HEK293 (cell line): ENCODE measurements at regions not wholly inside any gene's neighbourhood (a gene's known extent, or its start where the extent isn't known, plus 50 kb on each side); places are given as distances from the start of the nearest gene placed in this dataset.

Source experiments
- CTCF ChIA-PET: fragments of 350-600 bp; formaldehyde crosslinking; extraction: SDS; loops from one replicate; lab custom pipeline; 2021; ENCODE audit warnings: antibody characterized with exemption; lab: Yijun Ruan, JAX
- POLR2A ChIA-PET: fragments of 300-600 bp; formaldehyde crosslinking; extraction: SDS; loops from one replicate; lab custom pipeline; 2020; ENCODE audit warnings: antibody characterized with exemption, inconsistent platforms; lab: Yijun Ruan, JAX
- H3K27ac ChIP-seq: fragments of 200-500 bp; sonication (Bioruptor generic); 2 replicates; pipeline ENCODE4 v1.5.1; 2014; ENCODE audit warnings: low read depth, low read length, control low read depth, inconsistent platforms; ENCODE audit errors: extremely low read depth
- H3K36me3 ChIP-seq, 2 experiments: fragments of 200-500 bp in 1 of 2; sonication (Bioruptor generic) in 1 of 2; 1 replicate in 1 of 2; 2 replicates in 1 of 2; pipeline ENCODE4 v1.5.1; 2014 to 2017; ENCODE audit warnings: inconsistent platforms in 2 of 2, low read length in 2 of 2; ENCODE audit not compliant: control insufficient read depth in 2 of 2, insufficient read depth in 1 of 2
- H3K4me1 ChIP-seq: fragments of 200-500 bp; sonication (Bioruptor generic); 2 replicates; pipeline ENCODE4 v1.5.1; 2014; ENCODE audit warnings: mild to moderate bottlenecking, low read length, inconsistent platforms; ENCODE audit not compliant: control insufficient read depth, insufficient read depth
- H3K4me3 ChIP-seq: 2 replicates; pipeline ENCODE4 v1.5.1; 2011; ENCODE audit warnings: low read depth, mild to moderate bottlenecking, control low read depth, low read length, moderate library complexity
- H3K9me3 ChIP-seq: fragments of 200-500 bp; sonication (Bioruptor generic); 2 replicates; pipeline ENCODE4 v1.5.1; 2014; ENCODE audit warnings: low read depth, low read length, inconsistent platforms; ENCODE audit not compliant: control insufficient read depth, insufficient read depth
- SP2 ChIP-seq: fragments of 450-650 bp; formaldehyde crosslinking; IDR thresholded peaks from 2 replicates; pipeline ENCODE4 v1.5.1; 2016; ENCODE audit warnings: missing biosample characterization, missing genetic modification characterization
- SP7 ChIP-seq: fragments of 450-650 bp; formaldehyde crosslinking; IDR thresholded peaks from 2 replicates; pipeline ENCODE4 v1.5.1; 2016; ENCODE audit warnings: missing biosample characterization, missing genetic modification characterization
- ZEB2 ChIP-seq: fragments of 450-650 bp; formaldehyde crosslinking; IDR thresholded peaks from 2 replicates; pipeline ENCODE4 v1.5.1; 2016; ENCODE audit warnings: missing biosample characterization, missing genetic modification characterization
- ZFHX2 ChIP-seq: fragments of 450-650 bp; formaldehyde crosslinking; conservative IDR thresholded peaks from 2 replicates; pipeline ENCODE4 v1.5.1; 2016; ENCODE audit warnings: missing biosample characterization, missing genetic modification characterization
- ZNF138 ChIP-seq: fragments of 450-650 bp; formaldehyde crosslinking; IDR thresholded peaks from 2 replicates; pipeline ENCODE4 v1.5.1; 2016; ENCODE audit warnings: missing biosample characterization, missing genetic modification characterization, borderline replicate concordance
- ZNF157 ChIP-seq: fragments of 450-650 bp; formaldehyde crosslinking; IDR thresholded peaks from 2 replicates; pipeline ENCODE4 v1.5.1; 2016; ENCODE audit warnings: missing biosample characterization, missing genetic modification characterization
- ZNF169 ChIP-seq: fragments of 450-650 bp; formaldehyde crosslinking; IDR thresholded peaks from 2 replicates; pipeline ENCODE4 v1.5.1; 2016; ENCODE audit warnings: missing biosample characterization, missing genetic modification characterization
- ZNF19 ChIP-seq: fragments of 450-650 bp; formaldehyde crosslinking; IDR thresholded peaks from 2 replicates; pipeline ENCODE4; 2016; ENCODE audit warnings: missing biosample characterization, missing genetic modification characterization, low read depth
- ZNF292 ChIP-seq: fragments of 450-650 bp; formaldehyde crosslinking; IDR thresholded peaks from 2 replicates; pipeline ENCODE4 v1.5.1; 2016; ENCODE audit warnings: low read depth, missing biosample characterization, missing genetic modification characterization, borderline replicate concordance
- ZNF341 ChIP-seq: fragments of 450-650 bp; formaldehyde crosslinking; IDR thresholded peaks from 2 replicates; pipeline ENCODE4; 2016; ENCODE audit warnings: low read depth, missing biosample characterization, missing genetic modification characterization
- ZNF394 ChIP-seq: fragments of 450-650 bp; formaldehyde crosslinking; IDR thresholded peaks from 2 replicates; pipeline ENCODE4 v1.5.1; 2016; ENCODE audit warnings: missing biosample characterization, missing genetic modification characterization, mild to moderate bottlenecking, moderate library complexity, borderline replicate concordance
- ZNF473 ChIP-seq: fragments of 450-650 bp; formaldehyde crosslinking; IDR thresholded peaks from 2 replicates; pipeline ENCODE4 v1.5.1; 2017; ENCODE audit warnings: missing biosample characterization, missing genetic modification characterization
- ZNF555 ChIP-seq: fragments of 450-650 bp; formaldehyde crosslinking; conservative IDR thresholded peaks from 2 replicates; pipeline ENCODE4 v1.5.1; 2017; ENCODE audit warnings: missing biosample characterization, mild to moderate bottlenecking, missing genetic modification characterization, inconsistent platforms
- ZNF610 ChIP-seq: fragments of 450-650 bp; formaldehyde crosslinking; IDR thresholded peaks from 2 replicates; pipeline ENCODE4 v1.5.1; 2016; ENCODE audit warnings: missing biosample characterization, missing genetic modification characterization, borderline replicate concordance
- ZNF654 ChIP-seq: fragments of 450-650 bp; formaldehyde crosslinking; IDR thresholded peaks from 2 replicates; pipeline ENCODE4 v1.5.1; 2016; ENCODE audit warnings: low read depth, missing biosample characterization, missing genetic modification characterization
- ZNF747 ChIP-seq: fragments of 450-650 bp; formaldehyde crosslinking; IDR thresholded peaks from 2 replicates; pipeline ENCODE4 v1.5.1; 2016; ENCODE audit warnings: missing biosample characterization, missing genetic modification characterization
- ZNF76 ChIP-seq: fragments of 450-650 bp; formaldehyde crosslinking; IDR thresholded peaks from 2 replicates; pipeline ENCODE4; 2016; ENCODE audit warnings: low read depth, missing biosample characterization, missing genetic modification characterization, borderline replicate concordance
- ZNF837 ChIP-seq: fragments of 450-650 bp; formaldehyde crosslinking; IDR thresholded peaks from 2 replicates; pipeline ENCODE4 v1.5.1; 2016; ENCODE audit warnings: missing biosample characterization, missing genetic modification characterization
- TF ChIP-seq, protein P1 (sequence below): fragments of 450-650 bp; formaldehyde crosslinking; IDR thresholded peaks from 2 replicates; pipeline ENCODE4 v1.5.1; 2016; ENCODE audit warnings: missing biosample characterization, missing genetic modification characterization, borderline replicate concordance
- TF ChIP-seq, protein P2 (sequence below): fragments of 450-650 bp; formaldehyde crosslinking; IDR thresholded peaks from 2 replicates; pipeline ENCODE4 v1.5.1; 2016; ENCODE audit warnings: missing biosample characterization, missing genetic modification characterization
- TF ChIP-seq, protein P3 (sequence below): fragments of 450-650 bp; formaldehyde crosslinking; IDR thresholded peaks from 2 replicates; pipeline ENCODE4 v1.5.1; 2016; ENCODE audit warnings: missing biosample characterization, missing genetic modification characterization
- TF ChIP-seq, protein P4 (sequence below): fragments of 450-650 bp; formaldehyde crosslinking; IDR thresholded peaks from 2 replicates; pipeline ENCODE4 v1.5.1; 2016; ENCODE audit warnings: missing biosample characterization, missing genetic modification characterization
- TF ChIP-seq, protein P5 (sequence below): fragments of 450-650 bp; formaldehyde crosslinking; IDR thresholded peaks from 2 replicates; pipeline ENCODE4 v1.5.1; 2016; ENCODE audit warnings: missing biosample characterization, missing genetic modification characterization, low read depth

DNA sequence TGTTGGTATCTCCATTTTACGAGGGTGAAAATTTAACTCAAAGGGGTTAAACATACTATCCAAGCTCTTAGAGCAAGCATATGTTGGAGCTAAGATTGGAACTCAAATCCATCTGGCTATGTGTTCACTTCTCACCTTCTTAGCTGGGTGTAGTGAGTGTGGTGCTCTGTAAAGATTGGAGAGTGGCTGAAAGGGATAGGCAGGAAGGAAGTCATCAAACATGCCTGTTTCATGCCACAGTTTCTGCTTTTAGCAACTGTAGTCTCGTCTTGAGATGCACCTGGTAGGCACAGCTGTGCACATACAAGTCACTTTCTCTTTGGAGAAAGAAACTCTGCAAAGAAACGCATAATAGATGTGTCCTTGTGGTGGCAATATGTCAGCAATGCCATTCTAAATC lies 189.1 kb upstream of the MDFIC2 start (continued):
- TF ChIP-seq, protein P1, sequence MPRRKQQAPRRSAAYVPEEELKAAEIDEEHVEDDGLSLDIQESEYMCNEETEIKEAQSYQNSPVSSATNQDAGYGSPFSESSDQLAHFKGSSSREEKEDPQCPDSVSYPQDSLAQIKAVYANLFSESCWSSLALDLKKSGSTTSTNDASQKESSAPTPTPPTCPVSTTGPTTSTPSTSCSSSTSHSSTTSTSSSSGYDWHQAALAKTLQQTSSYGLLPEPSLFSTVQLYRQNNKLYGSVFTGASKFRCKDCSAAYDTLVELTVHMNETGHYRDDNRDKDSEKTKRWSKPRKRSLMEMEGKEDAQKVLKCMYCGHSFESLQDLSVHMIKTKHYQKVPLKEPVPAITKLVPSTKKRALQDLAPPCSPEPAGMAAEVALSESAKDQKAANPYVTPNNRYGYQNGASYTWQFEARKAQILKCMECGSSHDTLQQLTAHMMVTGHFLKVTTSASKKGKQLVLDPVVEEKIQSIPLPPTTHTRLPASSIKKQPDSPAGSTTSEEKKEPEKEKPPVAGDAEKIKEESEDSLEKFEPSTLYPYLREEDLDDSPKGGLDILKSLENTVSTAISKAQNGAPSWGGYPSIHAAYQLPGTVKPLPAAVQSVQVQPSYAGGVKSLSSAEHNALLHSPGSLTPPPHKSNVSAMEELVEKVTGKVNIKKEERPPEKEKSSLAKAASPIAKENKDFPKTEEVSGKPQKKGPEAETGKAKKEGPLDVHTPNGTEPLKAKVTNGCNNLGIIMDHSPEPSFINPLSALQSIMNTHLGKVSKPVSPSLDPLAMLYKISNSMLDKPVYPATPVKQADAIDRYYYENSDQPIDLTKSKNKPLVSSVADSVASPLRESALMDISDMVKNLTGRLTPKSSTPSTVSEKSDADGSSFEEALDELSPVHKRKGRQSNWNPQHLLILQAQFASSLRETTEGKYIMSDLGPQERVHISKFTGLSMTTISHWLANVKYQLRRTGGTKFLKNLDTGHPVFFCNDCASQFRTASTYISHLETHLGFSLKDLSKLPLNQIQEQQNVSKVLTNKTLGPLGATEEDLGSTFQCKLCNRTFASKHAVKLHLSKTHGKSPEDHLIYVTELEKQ (tag by site-specific recombination): no peak
- TF ChIP-seq ZFHX2: no peak
- no peak for TF ChIP-seq ZNF19 (tag by site-specific recombination)
- TF ChIP-seq, protein P2, sequence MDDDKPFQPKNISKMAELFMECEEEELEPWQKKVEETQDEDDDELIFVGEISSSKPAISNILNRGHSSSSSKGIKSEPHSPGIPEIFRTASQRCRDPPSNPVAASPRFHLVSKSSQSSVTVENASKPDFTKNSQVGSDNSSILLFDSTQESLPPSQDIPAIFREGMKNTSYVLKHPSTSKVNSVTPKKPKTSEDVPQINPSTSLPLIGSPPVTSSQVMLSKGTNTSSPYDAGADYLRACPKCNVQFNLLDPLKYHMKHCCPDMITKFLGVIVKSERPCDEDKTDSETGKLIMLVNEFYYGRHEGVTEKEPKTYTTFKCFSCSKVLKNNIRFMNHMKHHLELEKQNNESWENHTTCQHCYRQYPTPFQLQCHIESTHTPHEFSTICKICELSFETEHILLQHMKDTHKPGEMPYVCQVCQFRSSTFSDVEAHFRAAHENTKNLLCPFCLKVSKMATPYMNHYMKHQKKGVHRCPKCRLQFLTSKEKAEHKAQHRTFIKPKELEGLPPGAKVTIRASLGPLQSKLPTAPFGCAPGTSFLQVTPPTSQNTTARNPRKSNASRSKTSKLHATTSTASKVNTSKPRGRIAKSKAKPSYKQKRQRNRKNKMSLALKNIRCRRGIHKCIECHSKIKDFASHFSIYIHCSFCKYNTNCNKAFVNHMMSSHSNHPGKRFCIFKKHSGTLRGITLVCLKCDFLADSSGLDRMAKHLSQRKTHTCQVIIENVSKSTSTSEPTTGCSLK (tag by site-specific recombination): no peak
- TF ChIP-seq ZNF138 (tag by site-specific recombination): no peak
- no peak for TF ChIP-seq ZEB2 (tag by site-specific recombination)
- TF ChIP-seq SP7 (tag by site-specific recombination): no peak
- TF ChIP-seq ZNF654 (tag by site-specific recombination): no peak

DNA sequence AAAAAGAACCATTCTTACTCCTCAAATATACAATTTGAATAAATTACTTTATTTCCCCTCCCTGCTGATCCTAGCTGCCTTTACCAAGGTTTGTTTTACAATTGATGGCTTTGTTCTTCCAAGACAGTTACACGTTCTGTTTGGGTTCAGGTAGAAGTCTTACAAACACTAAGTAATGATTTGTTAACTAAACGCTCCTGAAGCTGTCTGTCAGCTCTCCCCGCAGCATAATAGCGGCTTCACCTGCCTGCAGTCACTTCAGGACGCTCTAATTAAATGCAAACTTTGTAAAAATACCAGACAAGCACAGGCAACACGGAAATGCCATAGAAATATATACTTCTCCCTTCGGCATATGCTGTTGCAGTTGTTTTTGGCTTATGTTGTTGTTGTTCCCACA lies 176.4 kb upstream of the MDFIC2 start:
- H3K4me3 ChIP-seq: no peak overlapping the region
- CTCF ChIA-PET: no interaction called here
- TF ChIP-seq, protein P3, sequence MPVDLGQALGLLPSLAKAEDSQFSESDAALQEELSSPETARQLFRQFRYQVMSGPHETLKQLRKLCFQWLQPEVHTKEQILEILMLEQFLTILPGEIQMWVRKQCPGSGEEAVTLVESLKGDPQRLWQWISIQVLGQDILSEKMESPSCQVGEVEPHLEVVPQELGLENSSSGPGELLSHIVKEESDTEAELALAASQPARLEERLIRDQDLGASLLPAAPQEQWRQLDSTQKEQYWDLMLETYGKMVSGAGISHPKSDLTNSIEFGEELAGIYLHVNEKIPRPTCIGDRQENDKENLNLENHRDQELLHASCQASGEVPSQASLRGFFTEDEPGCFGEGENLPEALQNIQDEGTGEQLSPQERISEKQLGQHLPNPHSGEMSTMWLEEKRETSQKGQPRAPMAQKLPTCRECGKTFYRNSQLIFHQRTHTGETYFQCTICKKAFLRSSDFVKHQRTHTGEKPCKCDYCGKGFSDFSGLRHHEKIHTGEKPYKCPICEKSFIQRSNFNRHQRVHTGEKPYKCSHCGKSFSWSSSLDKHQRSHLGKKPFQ (tag by site-specific recombination): no peak
- TF ChIP-seq ZNF169 (tag by site-specific recombination): no peak
- no peaks in the 10 kb centered on the region for H3K4me1 ChIP-seq
- no peaks in the 10 kb centered on the region for H3K36me3 ChIP-seq
- H3K27ac ChIP-seq: no peak overlapping the region
- H3K9me3 ChIP-seq: no peaks in the 10 kb centered on the region
- POLR2A ChIA-PET: no interaction called here

DNA sequence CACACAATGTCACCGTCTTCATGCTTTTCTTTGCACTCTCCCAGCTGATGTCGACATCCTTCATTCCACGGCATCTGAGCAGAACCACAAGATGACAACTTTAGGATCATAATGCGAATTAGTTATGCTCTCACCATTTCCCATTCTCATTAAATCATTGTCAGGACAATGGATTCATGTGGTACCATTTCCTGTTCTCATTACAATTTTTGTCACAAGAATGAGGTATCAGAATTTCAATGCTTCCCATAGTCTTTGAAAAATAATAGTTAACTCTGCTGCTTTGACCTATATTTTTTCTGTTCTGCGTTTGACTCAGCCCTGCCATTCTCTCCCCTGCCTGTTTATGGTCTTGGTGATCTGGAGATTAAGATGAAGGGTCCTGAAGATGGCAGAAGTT lies 175.7 kb upstream of the MDFIC2 start:
- H3K9me3 ChIP-seq: no peaks in the 10 kb centered on the region
- POLR2A ChIA-PET: no interaction called here
- TF ChIP-seq, protein P4, sequence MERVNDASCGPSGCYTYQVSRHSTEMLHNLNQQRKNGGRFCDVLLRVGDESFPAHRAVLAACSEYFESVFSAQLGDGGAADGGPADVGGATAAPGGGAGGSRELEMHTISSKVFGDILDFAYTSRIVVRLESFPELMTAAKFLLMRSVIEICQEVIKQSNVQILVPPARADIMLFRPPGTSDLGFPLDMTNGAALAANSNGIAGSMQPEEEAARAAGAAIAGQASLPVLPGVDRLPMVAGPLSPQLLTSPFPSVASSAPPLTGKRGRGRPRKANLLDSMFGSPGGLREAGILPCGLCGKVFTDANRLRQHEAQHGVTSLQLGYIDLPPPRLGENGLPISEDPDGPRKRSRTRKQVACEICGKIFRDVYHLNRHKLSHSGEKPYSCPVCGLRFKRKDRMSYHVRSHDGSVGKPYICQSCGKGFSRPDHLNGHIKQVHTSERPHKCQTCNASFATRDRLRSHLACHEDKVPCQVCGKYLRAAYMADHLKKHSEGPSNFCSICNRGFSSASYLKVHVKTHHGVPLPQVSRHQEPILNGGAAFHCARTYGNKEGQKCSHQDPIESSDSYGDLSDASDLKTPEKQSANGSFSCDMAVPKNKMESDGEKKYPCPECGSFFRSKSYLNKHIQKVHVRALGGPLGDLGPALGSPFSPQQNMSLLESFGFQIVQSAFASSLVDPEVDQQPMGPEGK (tag by site-specific recombination): no peak
- TF ChIP-seq ZNF394 (no peak), ZNF157 (tag by site-specific recombination) (no peak), ZNF837 (no peak), ZNF555 (tag by site-specific recombination) (no peak), ZNF473 (no peak), ZNF341 (no peak), SP2 (tag by site-specific recombination) (no peak), ZNF292 (tag by site-specific recombination) (no peak), ZNF76 (tag by site-specific recombination) (no peak), ZNF747 (tag by site-specific recombination) (no peak), ZNF610 (tag by site-specific recombination) (no peak)
- TF ChIP-seq, protein P5, sequence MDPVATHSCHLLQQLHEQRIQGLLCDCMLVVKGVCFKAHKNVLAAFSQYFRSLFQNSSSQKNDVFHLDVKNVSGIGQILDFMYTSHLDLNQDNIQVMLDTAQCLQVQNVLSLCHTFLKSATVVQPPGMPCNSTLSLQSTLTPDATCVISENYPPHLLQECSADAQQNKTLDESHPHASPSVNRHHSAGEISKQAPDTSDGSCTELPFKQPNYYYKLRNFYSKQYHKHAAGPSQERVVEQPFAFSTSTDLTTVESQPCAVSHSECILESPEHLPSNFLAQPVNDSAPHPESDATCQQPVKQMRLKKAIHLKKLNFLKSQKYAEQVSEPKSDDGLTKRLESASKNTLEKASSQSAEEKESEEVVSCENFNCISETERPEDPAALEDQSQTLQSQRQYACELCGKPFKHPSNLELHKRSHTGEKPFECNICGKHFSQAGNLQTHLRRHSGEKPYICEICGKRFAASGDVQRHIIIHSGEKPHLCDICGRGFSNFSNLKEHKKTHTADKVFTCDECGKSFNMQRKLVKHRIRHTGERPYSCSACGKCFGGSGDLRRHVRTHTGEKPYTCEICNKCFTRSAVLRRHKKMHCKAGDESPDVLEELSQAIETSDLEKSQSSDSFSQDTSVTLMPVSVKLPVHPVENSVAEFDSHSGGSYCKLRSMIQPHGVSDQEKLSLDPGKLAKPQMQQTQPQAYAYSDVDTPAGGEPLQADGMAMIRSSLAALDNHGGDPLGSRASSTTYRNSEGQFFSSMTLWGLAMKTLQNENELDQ (tag by site-specific recombination): no peak

More for the DNA sequence above, 175.7 kb upstream of the MDFIC2 start:
- CTCF ChIA-PET: no interaction called here
- Histone ChIP-seq H3K27ac (no peak overlapping the region), H3K36me3 (no peaks in the 10 kb centered on the region), H3K4me1 (no peaks in the 10 kb centered on the region), H3K4me3 (no peak overlapping the region)
